ENCODE measurements at regions not wholly inside any gene's neighbourhood (a gene's known extent, or its start where the extent isn't known, plus 50 kb on each side); places are given as distances from the start of the nearest gene placed in this dataset.

GRCh38 chrX:5397409-5397808 is 831.3 kb downstream of the NLGN4X start:
- Histone ChIP-seq H3K36me3 (no peaks in the 10 kb centered on the region), H3K4me1 (no peaks in the 10 kb centered on the region), H3K27ac (no peak overlapping the region), H3K4me3 (no peak overlapping the region), H3K27me3 (no peaks in the 10 kb centered on the region), H3K9me3 (no peaks in the 10 kb centered on the region)
- no peak for DNase-seq
- TF ChIP-seq POLR2A (IDR thresholded peaks at IDR 0.05) (no peak), CTCF (IDR thresholded peaks at IDR 0.05) (no peak)
- intact Hi-C loops (cut with DNase I; ENCODE audit: low total_unique reads) = no loop called here

- Histone ChIP-seq H3K36me3 (no peaks in the 10 kb centered on the region), H3K27me3 (no peaks in the 10 kb centered on the region), H3K4me3 (no peak overlapping the region), H3K9me3 (no peaks in the 10 kb centered on the region), H3K27ac (no peak overlapping the region), H3K4me1 (no peaks in the 10 kb centered on the region)
- no peak for TF ChIP-seq CTCF (IDR thresholded peaks at IDR 0.05)
- no peak for TF ChIP-seq POLR2A (IDR thresholded peaks at IDR 0.05)
- no peak for DNase-seq
- intact Hi-C loops (cut with DNase I; ENCODE audit: low total_unique reads) = no loop called here
These were observed 838.3 kb downstream of the NLGN4X start for GRCh38 chrX:5390376-5390775.

- H3K27me3 ChIP-seq = no peaks in the 10 kb centered on the region
- H3K4me3 ChIP-seq = no peak overlapping the region
- intact Hi-C loops (cut with DNase I; ENCODE audit: low total_unique reads) = no loop called here
- no peaks in the 10 kb centered on the region for H3K36me3 ChIP-seq
- DNase-seq = no peak
- no peak overlapping the region for H3K27ac ChIP-seq
- TF ChIP-seq CTCF (IDR thresholded peaks at IDR 0.05) (no peak), POLR2A (IDR thresholded peaks at IDR 0.05) (no peak)
- H3K9me3 ChIP-seq = no peaks in the 10 kb centered on the region
- no peaks in the 10 kb centered on the region for H3K4me1 ChIP-seq
These were observed 840.6 kb downstream of the NLGN4X start for GRCh38 chrX:5388087-5388486.

- Histone ChIP-seq H3K4me3 (no peak overlapping the region), H3K27ac (no peak overlapping the region), H3K9me3 (no peaks in the 10 kb centered on the region), H3K27me3 (no peaks in the 10 kb centered on the region), H3K4me1 (no peaks in the 10 kb centered on the region), H3K36me3 (no peaks in the 10 kb centered on the region)
- intact Hi-C loops (cut with DNase I; ENCODE audit: low total_unique reads) = no loop called here
- DNase-seq = no peak
- TF ChIP-seq POLR2A (IDR thresholded peaks at IDR 0.05) (no peak), CTCF (IDR thresholded peaks at IDR 0.05) (no peak)
These were observed 848.2 kb downstream of the NLGN4X start for GRCh38 chrX:5380426-5380825.

GRCh38 chrX:5341902-5342301 is 886.8 kb downstream of the NLGN4X start:
- DNase-seq = no peak
- intact Hi-C loops (cut with DNase I; ENCODE audit: low total_unique reads) = no loop called here
- H3K4me1 ChIP-seq = no peaks in the 10 kb centered on the region
- H3K27me3 ChIP-seq = no peaks in the 10 kb centered on the region
- no peak overlapping the region for H3K4me3 ChIP-seq
- no peak for TF ChIP-seq CTCF (IDR thresholded peaks at IDR 0.05)
- no peak for TF ChIP-seq POLR2A (IDR thresholded peaks at IDR 0.05)
- no peaks in the 10 kb centered on the region for H3K36me3 ChIP-seq
- H3K27ac ChIP-seq = no peak overlapping the region
- H3K9me3 ChIP-seq = no peaks in the 10 kb centered on the region

All from uterus (tissue), 3 donors.